Kasumi-1 (cell line): ENCODE measurements at regions not wholly inside any gene's neighbourhood (a gene's known extent, or its start where the extent isn't known, plus 50 kb on each side); places are given as distances from the start of the nearest gene placed in this dataset.

ENCODE experiments used
- DNase-seq, 2 experiments: peaks; one replicate each; lab custom pipeline; 2025; lab: John Stamatoyannopoulos, UW

GRCh38 chr16:87229230-87230188, 87.7 kb downstream of the C16orf95 start:
- no peak for DNase-seq

- no peak for DNase-seq
Observed at GRCh38 chr16:87230571-87230970, 86.6 kb downstream of the C16orf95 start.

GRCh38 chr16:87231295-87231694, 85.9 kb downstream of the C16orf95 start:
- no peak for DNase-seq

- DNase-seq = no peak
Observed at GRCh38 chr16:87231911-87232310, 85.3 kb downstream of the C16orf95 start.

GRCh38 chr16:87233928-87234327, 83.3 kb downstream of the C16orf95 start:
- peak; percentile 22 for DNase-seq

GRCh38 chr16:87234601-87235000, 82.6 kb downstream of the C16orf95 start:
- no peak for DNase-seq

- DNase-seq = peak; percentile 53 to 57
Observed at GRCh38 chr16:87235810-87236515, 81.2 kb downstream of the C16orf95 start.

- no peak for DNase-seq
Observed at GRCh38 chr16:87236516-87237115, 80.6 kb downstream of the C16orf95 start.

- no peak for DNase-seq
Observed at GRCh38 chr16:87238361-87238715, 78.9 kb downstream of the C16orf95 start.

GRCh38 chr16:87239545-87239944, 77.6 kb downstream of the C16orf95 start:
- no peak for DNase-seq

GRCh38 chr16:87240211-87241136, 76.7 kb downstream of the C16orf95 start:
- DNase-seq = no peak

GRCh38 chr16:87241137-87241771, 75.9 kb downstream of the C16orf95 start:
- no peak for DNase-seq

GRCh38 chr16:87243478-87243877, 73.7 kb downstream of the C16orf95 start:
- DNase-seq = no peak

GRCh38 chr16:87244636-87245197, 72.5 kb downstream of the C16orf95 start:
- DNase-seq = no peak

GRCh38 chr16:87245511-87245910, 71.7 kb downstream of the C16orf95 start:
- DNase-seq = no peak

GRCh38 chr16:87246269-87247065, 70.7 kb downstream of the C16orf95 start:
- DNase-seq = no peak

- DNase-seq = no peak
Observed at GRCh38 chr16:87248714-87249113, 68.5 kb downstream of the C16orf95 start.

GRCh38 chr16:87249425-87249824, 67.8 kb downstream of the C16orf95 start:
- no peak for DNase-seq

GRCh38 chr16:87250431-87250960, 66.7 kb downstream of the C16orf95 start:
- DNase-seq = no peak
